ENCODE measurements at regions not wholly inside any gene's neighbourhood (a gene's known extent, or its start where the extent isn't known, plus 50 kb on each side); places are given as distances from the start of the nearest gene placed in this dataset.

DNA sequence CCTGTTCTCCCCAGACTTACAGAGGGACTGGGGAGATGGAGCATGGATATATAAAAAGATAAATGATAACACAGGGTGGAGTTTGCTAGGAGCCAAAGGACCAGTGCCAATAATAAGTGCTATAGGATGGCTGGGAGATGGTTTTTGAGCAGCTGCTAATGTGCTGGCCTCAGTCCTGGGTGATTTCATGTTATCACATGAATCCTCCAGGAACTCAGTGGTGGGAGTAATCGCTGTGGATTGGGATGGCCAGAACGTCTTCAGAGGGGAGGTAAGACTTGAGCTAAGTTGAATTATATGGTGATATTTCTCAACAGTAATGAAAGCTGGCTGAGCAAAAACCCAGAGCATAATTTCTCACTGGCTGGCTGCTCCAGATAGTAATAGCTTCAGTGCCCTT lies 441.4 kb downstream of the SLC4A3 start:
- no peak for TF ChIP-seq EZH2phosphoT487 (IDR thresholded peaks at IDR 0.05; ENCODE audit: insufficient read depth, low read depth)
- no peak for TF ChIP-seq EZH2 (IDR thresholded peaks at IDR 0.05; ENCODE audit: insufficient read depth, poor library complexity, severe bottlenecking)
